SK-N-SH (cell line): ENCODE measurements at regions not wholly inside any gene's neighbourhood (a gene's known extent, or its start where the extent isn't known, plus 50 kb on each side); places are given as distances from the start of the nearest gene placed in this dataset.

ENCODE experiments used
- CTCF ChIA-PET: fragments of 300-600, 350-600 bp; formaldehyde crosslinking; extraction: SDS; loops from one replicate; lab custom pipeline; 2021; lab: Yijun Ruan, JAX
- POLR2A ChIA-PET: fragments of 350-600 bp; sonication (Branson Sonifier 250); formaldehyde crosslinking; extraction: SDS; loops from one replicate; lab custom pipeline; 2020; ENCODE audit warnings: antibody characterized with exemption, inconsistent platforms; lab: Yijun Ruan, JAX
- DNase-seq: peaks from one replicate; pipeline ENCODE4 v3.0.0; 2012
- H2AFZ ChIP-seq: fragments of 200-600 bp; sonication (generic); 2 replicates; pipeline ENCODE4 v1.8.1; 2016; ENCODE audit warnings: antibody characterized with exemption, mild to moderate bottlenecking, low read depth
- H3F3A ChIP-seq: fragments of 200-600 bp; sonication (generic); replicated peaks from 2 replicates; pipeline ENCODE3; 2016; ENCODE audit warnings: antibody characterized with exemption, mild to moderate bottlenecking; ENCODE audit not compliant: insufficient read depth
- H3K27ac ChIP-seq, 2 experiments: fragments of 200-500 bp in 1 of 2; fragments of 200-600 bp in 1 of 2; sonication (Bioruptor generic) in 1 of 2; sonication (generic), shearing (Covaris generic) in 1 of 2; 2 replicates each; pipeline versions ENCODE4 v1.5.1 to v1.6.1; 2014 to 2016; ENCODE audit warnings: low read depth in 2 of 2, inconsistent platforms in 1 of 2, low read length in 1 of 2, mild to moderate bottlenecking in 1 of 2, mixed read lengths in 1 of 2
- H3K27me3 ChIP-seq: fragments of 200-600 bp; sonication (generic), shearing (Covaris generic); 2 replicates; pipeline ENCODE4 v1.6.1; 2016; ENCODE audit warnings: mixed run types; ENCODE audit not compliant: insufficient read depth
- H3K36me3 ChIP-seq, 2 experiments: fragments of 200-500 bp in 1 of 2; fragments of 200-600 bp in 1 of 2; sonication (Bioruptor generic) in 1 of 2; sonication (generic) in 1 of 2; replicated peaks in 1 of 2; 2 replicates each; pipeline versions ENCODE3 to v1.5.1; 2014 to 2016; ENCODE audit warnings: low read length in 1 of 2, mild to moderate bottlenecking in 1 of 2; ENCODE audit not compliant: insufficient read depth in 2 of 2, control insufficient read depth in 1 of 2
- H3K4me1 ChIP-seq, 2 experiments: fragments of 200-500 bp in 1 of 2; fragments of 200-600 bp in 1 of 2; sonication (Bioruptor generic) in 1 of 2; sonication (generic), shearing (Covaris generic) in 1 of 2; 2 replicates each; pipeline versions ENCODE4 v1.5.1 to v1.6.1; 2014 to 2016; ENCODE audit warnings: low read depth in 1 of 2, low read length in 1 of 2, mixed run types in 1 of 2; ENCODE audit not compliant: insufficient read depth in 2 of 2, control insufficient read depth in 1 of 2
- H3K4me2 ChIP-seq: fragments of 200-600 bp; sonication (generic), shearing (Covaris generic); 2 replicates; pipeline ENCODE4 v1.6.1; 2017; ENCODE audit warnings: mixed run types
- H3K4me3 ChIP-seq, 2 experiments: fragments of 200-500 bp in 1 of 2; fragments of 200-600 bp in 1 of 2; sonication (Bioruptor generic) in 1 of 2; sonication (generic), shearing (Covaris generic) in 1 of 2; 2 replicates each; pipeline versions ENCODE4 v1.5.1 to v1.8.1; 2014 to 2016; ENCODE audit warnings: low read depth in 2 of 2, inconsistent platforms in 1 of 2, low read length in 1 of 2, mild to moderate bottlenecking in 1 of 2, mixed read lengths in 1 of 2, moderate library complexity in 1 of 2
- H3K79me2 ChIP-seq: fragments of 200-600 bp; sonication (generic); 2 replicates; pipeline ENCODE4 v1.8.1; 2017; ENCODE audit warnings: mild to moderate bottlenecking; ENCODE audit not compliant: insufficient read depth
- H3K9ac ChIP-seq: fragments of 200-600 bp; sonication (generic); 2 replicates; pipeline ENCODE4 v1.6.1; 2017; ENCODE audit warnings: mixed run types
- H3K9me2 ChIP-seq: fragments of 200-600 bp; sonication (generic); 2 replicates; pipeline ENCODE4 v1.6.1; 2017; ENCODE audit warnings: mixed run types
- H3K9me3 ChIP-seq: fragments of 200-600 bp; sonication (generic); 2 replicates; pipeline ENCODE4 v1.6.1; 2017; ENCODE audit warnings: mixed run types, mild to moderate bottlenecking, moderate library complexity
- H4K20me1 ChIP-seq: fragments of 200-600 bp; sonication (generic); 2 replicates; pipeline ENCODE4 v1.6.1; 2017; ENCODE audit warnings: mild to moderate bottlenecking, mixed run types; ENCODE audit not compliant: insufficient read depth
- ELF1 ChIP-seq: IDR thresholded peaks from 2 replicates; pipeline ENCODE4 v1.4.0; 2012
- EP300 ChIP-seq, 2 experiments: IDR thresholded peaks; 2 replicates each; pipeline versions ENCODE4 v1.4.0 to v1.6.1; 2012; ENCODE audit warnings: borderline replicate concordance in 1 of 2, low read depth in 1 of 2, low read length in 1 of 2
- EZH2phosphoT487 ChIP-seq: fragments of 200-600 bp; sonication (generic); IDR thresholded peaks from 2 replicates; pipeline ENCODE4 v1.6.1; 2017; ENCODE audit warnings: low read depth, mixed run types, mild to moderate bottlenecking, antibody characterized with exemption, moderate library complexity, borderline replicate concordance
- FOXJ3 ChIP-seq: sonication (generic); formaldehyde crosslinking; IDR thresholded peaks from 2 replicates; pipeline ENCODE4 v1.5.1; 2020; ENCODE audit warnings: mild to moderate bottlenecking, missing genetic modification reagents
- JUND ChIP-seq: IDR thresholded peaks from 2 replicates; pipeline ENCODE4 v1.4.0; 2012
- MXI1 ChIP-seq: IDR thresholded peaks from 2 replicates; pipeline ENCODE4 v1.6.1; 2012; ENCODE audit warnings: mild to moderate bottlenecking, low read depth, low read length, improper control_type of control experiment
- NRF1 ChIP-seq: IDR thresholded peaks from 2 replicates; pipeline ENCODE4 v1.6.1; 2012; ENCODE audit warnings: low read depth, mild to moderate bottlenecking, low read length
- POLR2AphosphoS5 ChIP-seq: IDR thresholded peaks from 2 replicates; pipeline ENCODE4 v1.6.1; 2012; ENCODE audit warnings: low read depth, low read length
- RCOR1 ChIP-seq: fragments of 150-350 bp; IDR thresholded peaks from 2 replicates; pipeline ENCODE4 v1.6.1; 2017; ENCODE audit warnings: antibody characterized with exemption, low read length
- REST ChIP-seq: IDR thresholded peaks from 2 replicates; pipeline ENCODE4 v1.6.1; 2012; ENCODE audit warnings: mild to moderate bottlenecking, low read depth, low read length, moderate library complexity
- RXRA ChIP-seq: IDR thresholded peaks from 2 replicates; pipeline ENCODE4 v1.4.0; 2012; ENCODE audit warnings: low read depth, mild to moderate bottlenecking, borderline replicate concordance
- TEAD4 ChIP-seq: IDR thresholded peaks from 2 replicates; pipeline ENCODE4 v1.4.0; 2012; ENCODE audit warnings: mild to moderate bottlenecking, borderline replicate concordance; ENCODE audit not compliant: insufficient read depth
- USF1 ChIP-seq: IDR thresholded peaks from 2 replicates; pipeline ENCODE4 v1.4.0; 2012; ENCODE audit warnings: low read depth, borderline replicate concordance
- YY1 ChIP-seq: IDR thresholded peaks from 2 replicates; pipeline ENCODE4 v1.4.0; 2012; ENCODE audit warnings: low read depth, mild to moderate bottlenecking
- WGBS: methylation state at CpG from one replicate; pipeline ENCODE4 v1.1.6; 2017; ENCODE audit warnings: low lambda C conversion rate; 5-methylcytosine and 5-hydroxymethylcytosine counted together
- TF ChIP-seq, protein P1 (sequence below): IDR thresholded peaks from 2 replicates; pipeline ENCODE4 v1.4.0; 2012; ENCODE audit warnings: low read depth, borderline replicate concordance
- TF ChIP-seq, protein P2 (sequence below): fragments of 150-350 bp; IDR thresholded peaks from 2 replicates; pipeline ENCODE4 v1.6.1; 2017; ENCODE audit warnings: antibody characterized with exemption, low read length, low read depth, borderline replicate concordance

DNA sequence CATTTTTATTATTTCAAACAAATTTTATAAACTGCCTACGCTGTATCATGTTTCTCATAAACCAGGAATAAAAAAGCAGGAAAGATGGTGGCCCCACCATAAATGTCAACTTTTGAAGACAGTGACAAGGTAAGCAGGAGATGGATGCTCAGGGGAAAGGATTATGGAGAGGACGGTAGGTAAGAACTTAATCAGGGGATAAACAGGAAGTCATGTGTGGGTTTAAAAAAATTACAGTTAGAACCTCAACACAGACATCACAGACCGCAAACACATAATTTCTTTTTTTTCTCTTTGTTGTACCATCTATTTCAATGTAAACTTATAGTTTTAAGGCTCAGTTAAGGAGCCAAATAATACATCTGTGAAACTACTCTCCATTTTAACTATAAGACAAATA lies 575.2 kb upstream of the SLC8A1 start:
- no peaks in the 10 kb centered on the region for H3K9me3 ChIP-seq
- no peaks in the 10 kb centered on the region for H4K20me1 ChIP-seq
- no peak overlapping the region for H3K4me3 ChIP-seq
- H3K4me1 ChIP-seq, result peaks cover 0 to 11% of the 10 kb centered on the region in 2 experiments; a peak in 2 of 4 replicates
- H3K36me3 ChIP-seq, result no peaks in the 10 kb centered on the region
- H2AFZ ChIP-seq, result no peak overlapping the region
- TF ChIP-seq JUND (no peak), TEAD4 (no peak), USF1 (no peak), FOXJ3 (CRISPR knock-in tag) (no peak), ELF1 (no peak)
- TF ChIP-seq, protein P1, sequence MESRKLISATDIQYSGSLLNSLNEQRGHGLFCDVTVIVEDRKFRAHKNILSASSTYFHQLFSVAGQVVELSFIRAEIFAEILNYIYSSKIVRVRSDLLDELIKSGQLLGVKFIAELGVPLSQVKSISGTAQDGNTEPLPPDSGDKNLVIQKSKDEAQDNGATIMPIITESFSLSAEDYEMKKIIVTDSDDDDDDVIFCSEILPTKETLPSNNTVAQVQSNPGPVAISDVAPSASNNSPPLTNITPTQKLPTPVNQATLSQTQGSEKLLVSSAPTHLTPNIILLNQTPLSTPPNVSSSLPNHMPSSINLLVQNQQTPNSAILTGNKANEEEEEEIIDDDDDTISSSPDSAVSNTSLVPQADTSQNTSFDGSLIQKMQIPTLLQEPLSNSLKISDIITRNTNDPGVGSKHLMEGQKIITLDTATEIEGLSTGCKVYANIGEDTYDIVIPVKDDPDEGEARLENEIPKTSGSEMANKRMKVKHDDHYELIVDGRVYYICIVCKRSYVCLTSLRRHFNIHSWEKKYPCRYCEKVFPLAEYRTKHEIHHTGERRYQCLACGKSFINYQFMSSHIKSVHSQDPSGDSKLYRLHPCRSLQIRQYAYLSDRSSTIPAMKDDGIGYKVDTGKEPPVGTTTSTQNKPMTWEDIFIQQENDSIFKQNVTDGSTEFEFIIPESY, result no peak
- WGBS, result 68% methylated on average over 3 of the region's 3 CpGs
- H3F3A ChIP-seq, result no peaks in the 10 kb centered on the region
- ChIA-PET POLR2A (no interaction called here), CTCF (no interaction called here)
- H3K9me2 ChIP-seq, result no peaks in the 10 kb centered on the region
- no peak for DNase-seq
- H3K79me2 ChIP-seq, result no peaks in the 10 kb centered on the region
- no peak overlapping the region for H3K9ac ChIP-seq
- no peak overlapping the region for H3K4me2 ChIP-seq
- H3K27me3 ChIP-seq, result no peaks in the 10 kb centered on the region
- H3K27ac ChIP-seq, result no peak overlapping the region

GRCh38 chr2:41031282-41031681 lies 579.4 kb upstream of the SLC8A1 start:
- H3K4me3 ChIP-seq, result no peak overlapping the region
- no peaks in the 10 kb centered on the region for H3K9me2 ChIP-seq
- ChIA-PET POLR2A (no interaction called here), CTCF (no interaction called here)
- H3F3A ChIP-seq, result no peaks in the 10 kb centered on the region
- no peak overlapping the region for H3K9ac ChIP-seq
- H3K36me3 ChIP-seq, result no peaks in the 10 kb centered on the region
- no peak for TF ChIP-seq REST
- no peak for TF ChIP-seq EP300 (IDR thresholded peaks at IDR 0.05; ENCODE audit: borderline replicate concordance in 1 of 2, low read depth in 1 of 2, low read length in 1 of 2)
- TF ChIP-seq YY1, result no peak
- no peak for TF ChIP-seq RCOR1
- no peak for TF ChIP-seq FOXJ3 (CRISPR knock-in tag)
- TF ChIP-seq EZH2phosphoT487, result no peak
- TF ChIP-seq, protein P2, sequence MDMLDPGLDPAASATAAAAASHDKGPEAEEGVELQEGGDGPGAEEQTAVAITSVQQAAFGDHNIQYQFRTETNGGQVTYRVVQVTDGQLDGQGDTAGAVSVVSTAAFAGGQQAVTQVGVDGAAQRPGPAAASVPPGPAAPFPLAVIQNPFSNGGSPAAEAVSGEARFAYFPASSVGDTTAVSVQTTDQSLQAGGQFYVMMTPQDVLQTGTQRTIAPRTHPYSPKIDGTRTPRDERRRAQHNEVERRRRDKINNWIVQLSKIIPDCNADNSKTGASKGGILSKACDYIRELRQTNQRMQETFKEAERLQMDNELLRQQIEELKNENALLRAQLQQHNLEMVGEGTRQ, result no peak
- TF ChIP-seq POLR2AphosphoS5, result no peak
- TF ChIP-seq MXI1, result no peak
- no peak for TF ChIP-seq NRF1
- TF ChIP-seq RXRA, result no peak
- no peaks in the 10 kb centered on the region for H3K79me2 ChIP-seq
- no peak for DNase-seq
- H3K27ac ChIP-seq, result no peak overlapping the region
- H3K4me2 ChIP-seq, result no peak overlapping the region
- H3K27me3 ChIP-seq, result no peaks in the 10 kb centered on the region
- no peaks in the 10 kb centered on the region for H3K4me1 ChIP-seq
- no peaks in the 10 kb centered on the region for H3K9me3 ChIP-seq
- H4K20me1 ChIP-seq, result no peaks in the 10 kb centered on the region
- H2AFZ ChIP-seq, result no peak overlapping the region
